ENCODE measurements at regions not wholly inside any gene's neighbourhood (a gene's known extent, or its start where the extent isn't known, plus 50 kb on each side); places are given as distances from the start of the nearest gene placed in this dataset.

GRCh38 chr3:102259663-102260062 is 175.2 kb upstream of the ZPLD1 start:
- H3K27ac ChIP-seq: no peak overlapping the region
- no peaks in the 10 kb centered on the region for H3K4me1 ChIP-seq
- WGBS, 2 donors: 72 to 78% methylated on average over 2 of the region's 2 CpGs
- H3K27me3 ChIP-seq: no peaks in the 10 kb centered on the region
- TF ChIP-seq, protein P1, sequence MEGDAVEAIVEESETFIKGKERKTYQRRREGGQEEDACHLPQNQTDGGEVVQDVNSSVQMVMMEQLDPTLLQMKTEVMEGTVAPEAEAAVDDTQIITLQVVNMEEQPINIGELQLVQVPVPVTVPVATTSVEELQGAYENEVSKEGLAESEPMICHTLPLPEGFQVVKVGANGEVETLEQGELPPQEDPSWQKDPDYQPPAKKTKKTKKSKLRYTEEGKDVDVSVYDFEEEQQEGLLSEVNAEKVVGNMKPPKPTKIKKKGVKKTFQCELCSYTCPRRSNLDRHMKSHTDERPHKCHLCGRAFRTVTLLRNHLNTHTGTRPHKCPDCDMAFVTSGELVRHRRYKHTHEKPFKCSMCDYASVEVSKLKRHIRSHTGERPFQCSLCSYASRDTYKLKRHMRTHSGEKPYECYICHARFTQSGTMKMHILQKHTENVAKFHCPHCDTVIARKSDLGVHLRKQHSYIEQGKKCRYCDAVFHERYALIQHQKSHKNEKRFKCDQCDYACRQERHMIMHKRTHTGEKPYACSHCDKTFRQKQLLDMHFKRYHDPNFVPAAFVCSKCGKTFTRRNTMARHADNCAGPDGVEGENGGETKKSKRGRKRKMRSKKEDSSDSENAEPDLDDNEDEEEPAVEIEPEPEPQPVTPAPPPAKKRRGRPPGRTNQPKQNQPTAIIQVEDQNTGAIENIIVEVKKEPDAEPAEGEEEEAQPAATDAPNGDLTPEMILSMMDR (IDR thresholded peaks at IDR 0.05): no peak
- no peaks in the 10 kb centered on the region for H3K36me3 ChIP-seq (ENCODE audit: low read depth, missing control alignments)
- no peak overlapping the region for H3K4me3 ChIP-seq
- DNase-seq: no peak
- intact Hi-C loops (cut with DNase I; ENCODE audit: low total_unique reads): no loop called here
- H3K9me3 ChIP-seq: no peaks in the 10 kb centered on the region

DNA sequence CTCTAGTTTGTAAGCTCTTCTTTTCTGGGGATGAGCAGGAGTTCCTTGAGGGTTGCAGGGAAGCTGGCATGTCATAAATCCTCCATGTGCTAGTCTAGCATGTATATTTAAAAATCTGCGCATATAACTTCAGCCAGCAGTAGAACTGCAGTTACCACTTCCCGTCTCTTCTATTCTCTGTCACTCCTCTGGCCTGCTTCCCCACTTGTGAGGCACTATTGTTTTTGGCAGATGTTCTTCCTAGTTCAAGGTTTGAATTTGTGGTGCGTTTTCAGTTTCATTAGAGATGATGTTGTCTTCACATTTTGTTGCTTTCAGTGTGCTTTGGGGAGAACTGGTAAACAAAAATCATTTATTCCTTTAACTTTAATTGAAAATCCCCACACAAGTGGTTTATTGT is 169.1 kb upstream of the ZPLD1 start:
- no peak for TF ChIP-seq POLR2A (IDR thresholded peaks at IDR 0.05)
- TF ChIP-seq, protein P1 (IDR thresholded peaks at IDR 0.05): no peak
- H3K4me3 ChIP-seq: no peak overlapping the region
- DNase-seq: no peak
- WGBS, 2 donors: 30 to 56% methylated on average over 3 of the region's 3 CpGs
- H3K27me3 ChIP-seq: no peaks in the 10 kb centered on the region
- no peaks in the 10 kb centered on the region for H3K9me3 ChIP-seq
- H3K27ac ChIP-seq: no peak overlapping the region
- H3K4me1 ChIP-seq: no peaks in the 10 kb centered on the region
- no peaks in the 10 kb centered on the region for H3K36me3 ChIP-seq (ENCODE audit: low read depth, missing control alignments)
- intact Hi-C loops (cut with DNase I; ENCODE audit: low total_unique reads): no loop called here

GRCh38 chr3:102269406-102269805 is 165.4 kb upstream of the ZPLD1 start:
- no peak for TF ChIP-seq POLR2A (IDR thresholded peaks at IDR 0.05)
- TF ChIP-seq, protein P1 (IDR thresholded peaks at IDR 0.05): no peak
- no peaks in the 10 kb centered on the region for H3K4me1 ChIP-seq
- H3K9me3 ChIP-seq: no peaks in the 10 kb centered on the region
- no peak overlapping the region for H3K27ac ChIP-seq
- no peak overlapping the region for H3K4me3 ChIP-seq
- DNase-seq: no peak
- intact Hi-C loops (cut with DNase I; ENCODE audit: low total_unique reads): no loop called here
- no peaks in the 10 kb centered on the region for H3K36me3 ChIP-seq (ENCODE audit: low read depth, missing control alignments)
- H3K27me3 ChIP-seq: no peaks in the 10 kb centered on the region

- Histone ChIP-seq H3K36me3 (ENCODE audit: low read depth, missing control alignments) (no peaks in the 10 kb centered on the region), H3K4me1 (no peaks in the 10 kb centered on the region), H3K4me3 (no peak overlapping the region), H3K27ac (no peak overlapping the region), H3K9me3 (no peaks in the 10 kb centered on the region), H3K27me3 (no peaks in the 10 kb centered on the region)
- TF ChIP-seq, protein P1 (IDR thresholded peaks at IDR 0.05): no peak
- TF ChIP-seq POLR2A (IDR thresholded peaks at IDR 0.05): no peak
- no peak for DNase-seq
- intact Hi-C loops (cut with DNase I; ENCODE audit: low total_unique reads): no loop called here
These were observed 144.6 kb upstream of the ZPLD1 start for GRCh38 chr3:102290241-102290640.

DNA sequence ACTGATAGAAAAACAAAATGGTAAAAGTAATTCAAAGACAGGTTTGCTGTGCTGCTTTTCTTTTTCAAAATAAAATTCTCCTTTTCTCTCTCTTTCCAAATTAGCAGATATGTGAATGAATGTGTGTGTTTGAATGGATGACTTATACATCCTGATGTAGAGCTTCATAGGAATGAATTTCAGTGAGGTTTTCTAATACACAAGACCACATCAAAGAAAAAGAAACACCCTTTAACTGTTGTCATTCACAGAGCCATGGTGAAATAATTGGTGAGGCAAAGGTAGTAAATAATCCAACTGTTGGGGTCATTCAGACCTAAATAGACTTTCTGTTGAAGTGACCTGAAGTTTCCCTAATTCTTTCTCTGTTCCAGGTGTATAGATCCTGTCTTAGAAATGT is 139.1 kb upstream of the ZPLD1 start:
- TF ChIP-seq, protein P1 (IDR thresholded peaks at IDR 0.05): no peak
- no peak for TF ChIP-seq POLR2A (IDR thresholded peaks at IDR 0.05)
- no peak overlapping the region for H3K27ac ChIP-seq
- H3K9me3 ChIP-seq: no peaks in the 10 kb centered on the region
- no peaks in the 10 kb centered on the region for H3K27me3 ChIP-seq
- H3K4me3 ChIP-seq: no peak overlapping the region
- DNase-seq: no peak
- H3K4me1 ChIP-seq: no peaks in the 10 kb centered on the region
- intact Hi-C loops (cut with DNase I; ENCODE audit: low total_unique reads): no loop called here
- H3K36me3 ChIP-seq (ENCODE audit: low read depth, missing control alignments): no peaks in the 10 kb centered on the region
